Left lung (tissue), 4 donors: ENCODE measurements at regions not wholly inside any gene's neighbourhood (a gene's known extent, or its start where the extent isn't known, plus 50 kb on each side); places are given as distances from the start of the nearest gene placed in this dataset.

Source experiments
- ATAC-seq: fragments of 200-7000 bp; cut with Tn5 transposase; one replicate; pipeline ENCODE4 v1.9.1; 2020; ENCODE audit warnings: moderate library complexity
- DNase-seq, 4 donors: peaks; one replicate each; pipeline ENCODE4 v3.0.0-alpha.2; 2013 to 2020
- H3K27ac ChIP-seq, 2 donors: fragments of 200-600 bp; sonication (generic) in 1 of 2; one replicate each; pipeline versions ENCODE4 v1.5.0 to v1.8.0; 2020 to 2021
- H3K27me3 ChIP-seq, 2 donors: fragments of 200-600 bp; sonication (generic) in 1 of 2; one replicate each; pipeline versions ENCODE4 v1.5.0 to v1.8.0; 2020 to 2021
- H3K36me3 ChIP-seq, 2 donors: fragments of 200-600 bp; sonication (generic) in 1 of 2; one replicate each; pipeline versions ENCODE4 v1.5.0 to v1.8.0; 2020 to 2021
- H3K4me1 ChIP-seq, 2 donors: fragments of 200-600 bp; one replicate each; pipeline ENCODE4 v1.8.0; 2021
- H3K4me3 ChIP-seq, 2 donors: fragments of 200-600 bp; sonication (generic) in 1 of 2; one replicate each; pipeline versions ENCODE4 v1.5.0 to v1.8.0; 2020 to 2021; ENCODE audit warnings: mild to moderate bottlenecking in 1 of 2
- H3K9me3 ChIP-seq, 2 donors: fragments of 200-600 bp; sonication (generic) in 1 of 2; one replicate each; pipeline versions ENCODE4 v1.5.0 to v1.8.0; 2020 to 2021
- intact Hi-C, 2 donors: fragments of 100-400 bp; cut with DNase I; formaldehyde crosslinking; loops; one replicate each; pipeline versions ENCODE4 v1.11.2 to v1.14.2; 2022
- TF ChIP-seq, protein P1 (sequence below), 2 donors: fragments of 200-600 bp; sonication (generic) in 1 of 2; IDR thresholded peaks; one replicate each; pipeline versions ENCODE4 v1.5.0 to v1.8.0; 2021; ENCODE audit warnings: antibody characterized with exemption in 2 of 2
- donor health status: DM: no; HTN: yes; CAD: no.
- donor health status: DM: no; HTN: no; CAD: no.

DNA sequence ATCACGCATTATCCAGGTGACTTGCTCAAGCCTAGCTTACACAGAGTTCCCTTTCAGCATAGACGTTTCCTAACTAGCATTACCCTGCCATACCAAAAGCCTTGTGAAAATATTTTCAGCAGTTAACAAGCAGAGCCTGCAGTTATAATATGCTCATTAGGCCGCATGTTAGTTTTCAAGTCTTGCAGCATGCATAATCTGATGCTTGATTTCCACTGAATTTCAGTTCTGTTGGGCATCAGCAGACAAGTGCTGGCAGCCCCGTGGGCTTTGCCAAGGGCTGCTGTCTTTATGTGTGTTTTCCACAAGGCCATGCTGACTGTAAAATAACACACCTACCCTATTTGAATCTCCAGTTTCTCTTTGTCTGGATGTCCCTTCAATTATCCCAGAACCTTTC, 491.0 kb upstream of the WWC1 start:
- Histone ChIP-seq H3K4me1 (no peaks in the 10 kb centered on the region), H3K27me3 (no peaks in the 10 kb centered on the region), H3K36me3 (no peaks in the 10 kb centered on the region), H3K9me3 (no peaks in the 10 kb centered on the region), H3K4me3 (no peak overlapping the region), H3K27ac (no peak overlapping the region)
- ATAC-seq (no peak), DNase-seq (no peak)
- TF ChIP-seq, protein P1, sequence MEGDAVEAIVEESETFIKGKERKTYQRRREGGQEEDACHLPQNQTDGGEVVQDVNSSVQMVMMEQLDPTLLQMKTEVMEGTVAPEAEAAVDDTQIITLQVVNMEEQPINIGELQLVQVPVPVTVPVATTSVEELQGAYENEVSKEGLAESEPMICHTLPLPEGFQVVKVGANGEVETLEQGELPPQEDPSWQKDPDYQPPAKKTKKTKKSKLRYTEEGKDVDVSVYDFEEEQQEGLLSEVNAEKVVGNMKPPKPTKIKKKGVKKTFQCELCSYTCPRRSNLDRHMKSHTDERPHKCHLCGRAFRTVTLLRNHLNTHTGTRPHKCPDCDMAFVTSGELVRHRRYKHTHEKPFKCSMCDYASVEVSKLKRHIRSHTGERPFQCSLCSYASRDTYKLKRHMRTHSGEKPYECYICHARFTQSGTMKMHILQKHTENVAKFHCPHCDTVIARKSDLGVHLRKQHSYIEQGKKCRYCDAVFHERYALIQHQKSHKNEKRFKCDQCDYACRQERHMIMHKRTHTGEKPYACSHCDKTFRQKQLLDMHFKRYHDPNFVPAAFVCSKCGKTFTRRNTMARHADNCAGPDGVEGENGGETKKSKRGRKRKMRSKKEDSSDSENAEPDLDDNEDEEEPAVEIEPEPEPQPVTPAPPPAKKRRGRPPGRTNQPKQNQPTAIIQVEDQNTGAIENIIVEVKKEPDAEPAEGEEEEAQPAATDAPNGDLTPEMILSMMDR (IDR thresholded peaks at IDR 0.05), result no peak
- intact Hi-C loops, result no loop called here

DNA sequence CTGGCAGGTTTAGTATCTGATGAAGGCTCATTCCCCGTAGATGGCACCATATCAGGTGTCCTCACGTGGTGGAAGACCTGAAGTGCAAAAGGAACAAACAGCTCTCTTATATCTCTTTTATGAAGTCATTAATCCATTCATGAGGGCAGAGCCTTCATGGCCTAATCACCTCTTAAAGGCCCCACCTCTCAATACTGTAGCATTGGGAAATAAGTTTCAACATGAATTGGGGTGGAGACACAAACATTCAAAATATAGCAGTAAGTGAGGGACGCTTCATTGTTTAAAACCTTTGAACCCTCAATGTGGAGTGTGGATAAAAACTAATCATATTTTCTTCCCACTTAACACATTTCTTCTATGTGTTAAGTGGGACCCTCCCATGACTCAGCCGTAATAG, 489.4 kb upstream of the WWC1 start:
- TF ChIP-seq, protein P1 (IDR thresholded peaks at IDR 0.05), result no peak
- intact Hi-C loops, result no loop called here

DNA sequence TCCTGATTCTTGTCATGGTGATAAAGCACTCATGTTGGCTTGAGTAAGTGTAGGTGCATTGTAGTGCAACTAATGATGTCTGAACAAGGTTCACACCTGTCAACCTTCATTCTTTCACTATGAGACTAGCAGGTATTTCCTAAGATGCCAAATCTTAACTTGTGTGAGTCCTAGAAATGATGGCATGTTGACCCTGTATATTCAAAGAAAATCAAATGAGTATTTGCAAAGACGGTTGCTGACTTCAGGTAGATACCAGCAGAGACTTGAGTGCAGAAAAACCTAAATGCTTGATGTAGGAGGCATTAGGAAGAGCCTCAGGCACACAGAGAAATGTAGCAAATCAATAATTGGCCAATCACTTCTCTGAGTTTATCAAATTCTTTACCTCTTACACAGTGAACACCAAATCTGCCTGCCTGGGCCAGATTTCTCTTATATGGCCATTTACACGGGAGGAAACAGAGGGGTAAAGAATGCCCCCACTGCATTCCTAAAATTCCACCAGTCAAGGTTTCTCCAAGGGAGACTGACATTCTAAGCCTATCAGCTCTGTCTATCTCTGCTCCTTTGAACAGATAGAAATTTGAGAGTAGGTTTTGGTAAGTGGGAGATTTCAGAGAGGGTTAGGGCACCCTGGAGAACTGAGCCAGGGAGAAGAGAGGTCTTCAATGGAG, 488.6 kb upstream of the WWC1 start:
- no peak for ATAC-seq
- TF ChIP-seq, protein P1 (IDR thresholded peaks at IDR 0.05), result no peak
- H3K9me3 ChIP-seq, result no peaks in the 10 kb centered on the region
- no peaks in the 10 kb centered on the region for H3K4me1 ChIP-seq
- H3K27ac ChIP-seq, result no peak overlapping the region
- H3K27me3 ChIP-seq, result no peaks in the 10 kb centered on the region
- DNase-seq, result no peak
- no peak overlapping the region for H3K4me3 ChIP-seq
- H3K36me3 ChIP-seq, result no peaks in the 10 kb centered on the region
- intact Hi-C loops, result no loop called here

More for the DNA sequence above, 489.4 kb upstream of the WWC1 start:
- H3K27ac ChIP-seq, result no peak overlapping the region
- ATAC-seq, result no peak
- no peak overlapping the region for H3K4me3 ChIP-seq
- no peak for DNase-seq
- no peaks in the 10 kb centered on the region for H3K9me3 ChIP-seq
- H3K4me1 ChIP-seq, result no peaks in the 10 kb centered on the region
- no peaks in the 10 kb centered on the region for H3K36me3 ChIP-seq
- no peaks in the 10 kb centered on the region for H3K27me3 ChIP-seq

DNA sequence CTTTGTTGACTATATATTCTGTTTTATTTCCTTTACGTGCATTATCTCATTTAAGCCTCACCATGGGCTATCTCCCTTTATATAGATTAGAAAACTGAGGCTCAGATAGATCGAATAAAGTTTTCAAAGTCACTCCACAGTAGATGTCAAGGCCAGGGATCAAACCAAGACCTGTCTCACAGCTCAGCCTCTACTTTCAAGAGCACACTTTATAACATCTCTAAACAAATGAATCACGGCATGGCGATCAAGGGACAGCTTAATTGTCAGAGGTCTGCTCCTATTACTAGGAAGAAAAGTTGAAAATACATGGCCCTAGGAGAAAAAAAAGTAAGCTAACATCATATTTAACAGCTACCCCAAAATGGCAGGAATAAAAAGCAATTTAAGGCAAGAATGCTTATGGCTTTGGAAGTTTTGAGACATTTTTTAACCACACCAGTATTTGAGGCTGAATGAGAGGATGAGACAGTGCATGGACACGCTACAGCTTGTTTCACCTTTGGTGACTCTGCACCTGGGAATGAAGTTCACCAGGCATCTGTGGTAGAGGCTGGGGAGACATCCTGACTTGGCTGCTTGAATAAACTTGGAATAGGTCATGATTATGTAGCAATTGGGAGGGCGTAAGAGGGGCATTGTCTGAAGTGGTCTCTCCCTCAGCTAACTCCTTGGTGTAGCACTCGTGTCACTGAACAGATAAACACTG, 486.8 kb upstream of the WWC1 start:
- Histone ChIP-seq H3K27me3 (no peaks in the 10 kb centered on the region), H3K9me3 (no peaks in the 10 kb centered on the region), H3K4me1 (no peaks in the 10 kb centered on the region), H3K36me3 (no peaks in the 10 kb centered on the region), H3K27ac (no peak overlapping the region), H3K4me3 (no peak overlapping the region)
- ATAC-seq (no peak), DNase-seq (no peak)
- TF ChIP-seq, protein P1 (IDR thresholded peaks at IDR 0.05), result no peak
- intact Hi-C loops, result no loop called here

DNA sequence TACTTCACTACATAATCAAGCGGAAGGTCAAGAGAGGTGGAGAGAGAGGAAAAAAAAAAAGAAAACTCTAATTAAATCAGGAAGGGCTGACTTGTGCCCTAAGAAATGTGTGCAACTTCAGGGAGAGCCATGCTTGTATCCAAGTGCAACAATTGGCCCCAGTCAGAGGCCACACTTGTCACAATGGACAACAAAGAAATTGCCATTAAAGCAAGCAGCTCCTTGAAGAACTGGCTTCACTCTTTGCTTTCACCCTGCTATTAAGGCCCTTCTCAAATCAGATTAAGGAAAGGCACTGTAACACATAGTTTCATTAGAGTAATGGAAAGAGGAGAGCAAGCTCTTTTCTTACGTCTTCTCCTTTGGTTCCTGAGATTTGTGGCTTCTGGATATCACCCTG, 480.9 kb upstream of the WWC1 start:
- Histone ChIP-seq H3K27me3 (no peaks in the 10 kb centered on the region), H3K36me3 (no peaks in the 10 kb centered on the region), H3K27ac (no peak overlapping the region), H3K4me1 (no peaks in the 10 kb centered on the region), H3K9me3 (no peaks in the 10 kb centered on the region), H3K4me3 (no peak overlapping the region)
- no peak for DNase-seq
- intact Hi-C loops, result no loop called here
- TF ChIP-seq, protein P1 (IDR thresholded peaks at IDR 0.05), result no peak
- no peak for ATAC-seq
